Activated T-helper 9 cell treated with anti-CD3 and anti-CD28 coated beads, Interleukin-2, amount 50 U/mL, for 16 hours (primary cell): ENCODE measurements at regions not wholly inside any gene's neighbourhood (a gene's known extent, or its start where the extent isn't known, plus 50 kb on each side); places are given as distances from the start of the nearest gene placed in this dataset.

Experiments used
- DNase-seq: peaks from one replicate; pipeline ENCODE4 v3.0.0-alpha.2; 2020; ENCODE audit warnings: low read depth

GRCh38 chr6:137758661-137759060, 108.4 kb upstream of the TNFAIP3 start:
- DNase-seq = no peak

GRCh38 chr6:137759624-137760023, 107.4 kb upstream of the TNFAIP3 start:
- DNase-seq = no peak

GRCh38 chr6:137761072-137761471, 106.0 kb upstream of the TNFAIP3 start:
- DNase-seq = no peak

- DNase-seq = no peak
Measured at GRCh38 chr6:137761487-137761886, 105.6 kb upstream of the TNFAIP3 start.

GRCh38 chr6:137762168-137763090, 104.6 kb upstream of the TNFAIP3 start:
- DNase-seq = no peak

- DNase-seq = no peak
Measured at GRCh38 chr6:137763436-137763835, 103.6 kb upstream of the TNFAIP3 start.

GRCh38 chr6:137763886-137764285, 103.2 kb upstream of the TNFAIP3 start:
- no peak for DNase-seq

- no peak for DNase-seq
Measured at GRCh38 chr6:137764464-137764863, 102.6 kb upstream of the TNFAIP3 start.

GRCh38 chr6:137765059-137765458, 102.0 kb upstream of the TNFAIP3 start:
- DNase-seq = no peak

GRCh38 chr6:137766596-137767370, 100.3 kb upstream of the TNFAIP3 start:
- DNase-seq = no peak

GRCh38 chr6:137767465-137767864, 99.6 kb upstream of the TNFAIP3 start:
- no peak for DNase-seq

- DNase-seq = no peak
Measured at GRCh38 chr6:137767911-137768690, 99.0 kb upstream of the TNFAIP3 start.

- DNase-seq = no peak
Measured at GRCh38 chr6:137768935-137769334, 98.1 kb upstream of the TNFAIP3 start.

- no peak for DNase-seq
Measured at GRCh38 chr6:137769797-137770362, 97.2 kb upstream of the TNFAIP3 start.

- no peak for DNase-seq
Measured at GRCh38 chr6:137772541-137773250, 94.4 kb upstream of the TNFAIP3 start.

- no peak for DNase-seq
Measured at GRCh38 chr6:137775227-137775626, 91.8 kb upstream of the TNFAIP3 start.

GRCh38 chr6:137775720-137776119, 91.3 kb upstream of the TNFAIP3 start:
- DNase-seq = no peak

- no peak for DNase-seq
Measured at GRCh38 chr6:137776256-137776655, 90.8 kb upstream of the TNFAIP3 start.

- DNase-seq = no peak
Measured at GRCh38 chr6:137776786-137777686, 90.0 kb upstream of the TNFAIP3 start.

GRCh38 chr6:137777687-137778075, 89.4 kb upstream of the TNFAIP3 start:
- DNase-seq = no peak
